Endothelial cell (in vitro differentiated cells): ENCODE measurements at regions not wholly inside any gene's neighbourhood (a gene's known extent, or its start where the extent isn't known, plus 50 kb on each side); places are given as distances from the start of the nearest gene placed in this dataset.

Experiments
- DNase-seq: peaks from one replicate; pipeline ENCODE4 v3.0.0; 2021; ENCODE audit warnings: low spot score
- H3K27ac Mint-ChIP-seq: one replicate; pipeline ENCODE4 v1.8.0; 2021; ENCODE audit warnings: mixed read lengths, inconsistent platforms; ENCODE audit not compliant: unreplicated experiment
- H3K27me3 Mint-ChIP-seq: one replicate; pipeline ENCODE4 v1.8.0; 2021; ENCODE audit warnings: mild to moderate bottlenecking, moderate library complexity, mixed read lengths, inconsistent platforms; ENCODE audit not compliant: unreplicated experiment
- H3K36me3 Mint-ChIP-seq: one replicate; pipeline ENCODE4 v1.8.0; 2021; ENCODE audit warnings: mild to moderate bottlenecking, low read depth, mixed read lengths, inconsistent platforms; ENCODE audit not compliant: unreplicated experiment
- H3K4me1 Mint-ChIP-seq: one replicate; pipeline ENCODE4 v1.8.0; 2021; ENCODE audit warnings: mild to moderate bottlenecking, mixed read lengths, inconsistent platforms; ENCODE audit not compliant: unreplicated experiment
- H3K4me3 Mint-ChIP-seq: one replicate; pipeline ENCODE4 v1.8.0; 2021; ENCODE audit warnings: mild to moderate bottlenecking, mixed read lengths, inconsistent platforms; ENCODE audit not compliant: unreplicated experiment
- H3K9me3 Mint-ChIP-seq: one replicate; pipeline ENCODE4 v1.8.0; 2021; ENCODE audit warnings: mixed read lengths, inconsistent platforms; ENCODE audit not compliant: unreplicated experiment
- TF ChIP-seq, protein P1 (sequence below): fragments of 200-600 bp; sonication (generic); IDR thresholded peaks from one replicate; pipeline ENCODE4 v1.5.0; 2021; ENCODE audit warnings: antibody characterized with exemption; ENCODE audit not compliant: unreplicated experiment

DNA sequence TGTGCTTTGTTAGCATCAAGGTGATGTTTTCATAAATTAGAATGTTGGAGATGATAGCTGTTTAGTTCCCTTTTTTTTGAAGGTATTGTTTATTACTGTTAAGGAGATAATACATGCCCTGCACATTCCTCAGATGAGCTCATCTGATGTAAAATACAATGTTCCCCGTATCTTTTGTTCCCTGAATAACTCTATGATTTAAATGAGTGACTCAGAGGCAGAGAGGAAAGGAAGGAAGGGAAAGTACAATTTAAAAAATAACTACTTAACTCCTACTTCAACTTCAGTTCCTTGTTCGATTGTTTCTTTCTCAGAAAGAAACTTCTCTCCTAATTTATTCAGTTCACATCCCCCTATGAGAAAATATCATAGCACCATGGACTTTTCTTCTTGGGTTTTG lies 208.7 kb downstream of the KCNE4 start:
- no peaks in the 10 kb centered on the region for H3K36me3 Mint-ChIP-seq
- no peak for DNase-seq
- H3K27me3 Mint-ChIP-seq: no peaks in the 10 kb centered on the region
- H3K9me3 Mint-ChIP-seq: no peaks in the 10 kb centered on the region
- H3K27ac Mint-ChIP-seq: no peak overlapping the region
- TF ChIP-seq, protein P1, sequence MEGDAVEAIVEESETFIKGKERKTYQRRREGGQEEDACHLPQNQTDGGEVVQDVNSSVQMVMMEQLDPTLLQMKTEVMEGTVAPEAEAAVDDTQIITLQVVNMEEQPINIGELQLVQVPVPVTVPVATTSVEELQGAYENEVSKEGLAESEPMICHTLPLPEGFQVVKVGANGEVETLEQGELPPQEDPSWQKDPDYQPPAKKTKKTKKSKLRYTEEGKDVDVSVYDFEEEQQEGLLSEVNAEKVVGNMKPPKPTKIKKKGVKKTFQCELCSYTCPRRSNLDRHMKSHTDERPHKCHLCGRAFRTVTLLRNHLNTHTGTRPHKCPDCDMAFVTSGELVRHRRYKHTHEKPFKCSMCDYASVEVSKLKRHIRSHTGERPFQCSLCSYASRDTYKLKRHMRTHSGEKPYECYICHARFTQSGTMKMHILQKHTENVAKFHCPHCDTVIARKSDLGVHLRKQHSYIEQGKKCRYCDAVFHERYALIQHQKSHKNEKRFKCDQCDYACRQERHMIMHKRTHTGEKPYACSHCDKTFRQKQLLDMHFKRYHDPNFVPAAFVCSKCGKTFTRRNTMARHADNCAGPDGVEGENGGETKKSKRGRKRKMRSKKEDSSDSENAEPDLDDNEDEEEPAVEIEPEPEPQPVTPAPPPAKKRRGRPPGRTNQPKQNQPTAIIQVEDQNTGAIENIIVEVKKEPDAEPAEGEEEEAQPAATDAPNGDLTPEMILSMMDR: no peak
- H3K4me1 Mint-ChIP-seq: no peaks in the 10 kb centered on the region
- H3K4me3 Mint-ChIP-seq: no peak overlapping the region

DNA sequence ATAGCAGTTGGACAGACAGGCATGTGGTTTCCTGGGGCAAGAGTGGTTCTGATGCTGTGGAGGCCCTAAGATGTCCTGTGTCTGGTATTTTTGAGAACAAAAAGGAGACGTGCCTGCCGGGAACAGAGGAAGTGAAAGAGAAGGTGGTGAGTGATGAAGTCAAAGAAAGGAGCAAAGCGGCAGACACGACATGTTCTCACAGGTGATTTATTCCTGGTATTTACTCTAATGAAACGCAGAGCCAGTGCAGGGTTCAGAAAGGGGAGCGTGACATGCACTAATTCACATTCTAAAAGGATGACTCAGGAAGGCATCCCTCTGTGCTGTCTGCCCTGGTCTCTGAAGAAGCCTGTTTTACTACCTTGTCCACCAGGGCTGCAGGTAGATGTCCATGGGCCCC lies 211.0 kb downstream of the KCNE4 start:
- Mint-ChIP-seq H3K36me3 (no peaks in the 10 kb centered on the region), H3K9me3 (no peaks in the 10 kb centered on the region), H3K4me1 (no peaks in the 10 kb centered on the region), H3K27me3 (no peaks in the 10 kb centered on the region), H3K4me3 (no peak overlapping the region), H3K27ac (no peak overlapping the region)
- TF ChIP-seq, protein P1: no peak
- no peak for DNase-seq

DNA sequence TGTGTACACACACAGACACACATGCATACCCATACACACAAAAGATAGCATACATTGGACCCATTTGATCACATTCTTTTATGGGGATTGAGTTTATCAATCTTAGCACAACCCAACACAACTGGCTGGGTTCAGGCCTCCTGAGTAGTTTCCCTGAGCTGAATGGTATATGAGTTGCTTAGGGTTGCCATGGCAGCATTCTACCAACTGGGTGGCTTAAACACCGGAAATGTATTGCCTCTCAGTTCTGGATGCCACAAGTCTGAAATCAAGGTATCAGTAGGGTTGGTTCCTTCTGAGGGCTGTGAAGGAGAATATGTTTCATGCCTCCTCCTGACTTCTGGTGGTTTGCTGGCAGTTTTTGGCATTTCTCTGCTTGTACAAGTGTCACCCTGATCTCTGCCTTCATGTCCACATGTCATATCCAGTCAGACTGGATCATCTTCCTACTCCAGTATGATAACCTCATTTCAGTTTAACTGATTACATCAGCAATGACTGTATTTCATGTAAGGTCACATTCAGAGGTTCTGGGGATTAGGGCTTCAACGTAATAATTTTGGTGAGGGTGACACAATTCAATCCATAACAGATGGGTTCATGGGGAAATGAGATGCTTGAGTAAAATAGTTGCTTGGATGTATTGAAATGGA lies 212.7 kb downstream of the KCNE4 start:
- Mint-ChIP-seq H3K9me3 (no peaks in the 10 kb centered on the region), H3K36me3 (no peaks in the 10 kb centered on the region), H3K4me1 (no peaks in the 10 kb centered on the region), H3K4me3 (no peak overlapping the region), H3K27me3 (no peaks in the 10 kb centered on the region), H3K27ac (no peak overlapping the region)
- TF ChIP-seq, protein P1: no peak
- DNase-seq: no peak

DNA sequence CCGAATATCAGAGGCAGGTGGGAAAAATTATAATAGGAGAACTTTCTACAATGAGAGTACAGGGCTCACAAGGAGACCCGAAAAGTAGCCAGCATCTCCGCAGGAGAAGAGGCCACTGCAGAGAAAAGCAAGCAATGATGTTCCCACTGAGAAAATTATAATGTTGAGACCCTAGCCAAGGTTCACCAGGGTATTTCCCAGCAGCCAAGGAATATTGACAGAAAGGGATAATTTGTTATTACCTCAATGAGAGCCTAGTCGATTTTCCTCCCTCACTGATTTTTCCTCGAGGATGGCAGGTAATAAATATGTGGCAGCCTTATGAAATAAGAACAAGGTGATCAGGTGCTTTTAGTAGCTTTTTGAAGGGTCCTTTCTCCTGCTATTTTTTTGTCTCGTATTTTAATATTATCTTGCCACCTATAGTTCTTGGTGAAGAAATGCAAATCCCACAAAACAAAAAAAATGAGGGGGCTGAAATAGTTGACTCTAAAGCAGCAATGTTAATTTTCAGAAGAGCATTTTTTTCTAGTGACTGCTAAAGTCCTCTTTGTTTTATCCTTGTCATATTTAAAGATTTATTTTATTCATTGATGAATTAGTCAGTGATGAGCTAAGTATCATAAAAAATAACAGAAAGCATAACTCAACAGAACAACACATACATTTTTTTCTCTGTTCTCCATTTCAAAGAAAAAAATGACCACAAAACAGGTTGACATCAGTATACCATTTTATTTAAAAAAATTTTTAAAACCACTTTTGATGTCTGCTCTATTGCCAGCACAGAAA lies 215.4 kb downstream of the KCNE4 start:
- no peaks in the 10 kb centered on the region for H3K36me3 Mint-ChIP-seq
- H3K9me3 Mint-ChIP-seq: no peaks in the 10 kb centered on the region
- H3K27ac Mint-ChIP-seq: no peak overlapping the region
- H3K4me3 Mint-ChIP-seq: no peak overlapping the region
- no peak for DNase-seq
- TF ChIP-seq, protein P1: no peak
- H3K4me1 Mint-ChIP-seq: no peaks in the 10 kb centered on the region
- no peaks in the 10 kb centered on the region for H3K27me3 Mint-ChIP-seq

DNA sequence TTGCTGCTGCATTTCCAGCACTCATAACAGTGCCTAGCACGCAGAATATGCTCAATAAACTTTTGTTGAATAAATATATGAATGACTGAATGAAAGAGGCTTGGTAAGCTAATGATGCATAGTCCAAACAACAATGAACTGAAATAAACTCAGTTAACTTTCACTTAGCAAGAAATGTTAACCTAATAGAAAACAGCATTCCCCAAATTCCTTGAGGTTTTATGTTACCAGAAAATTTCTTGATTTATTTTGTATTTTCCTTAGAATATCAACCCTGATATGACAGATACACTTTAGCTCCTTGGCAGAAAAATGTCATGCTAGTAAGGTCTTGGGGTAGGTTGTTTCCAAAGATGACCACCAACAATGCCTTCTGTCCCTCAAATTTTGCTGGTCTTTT lies 217.4 kb downstream of the KCNE4 start:
- no peaks in the 10 kb centered on the region for H3K27me3 Mint-ChIP-seq
- no peaks in the 10 kb centered on the region for H3K9me3 Mint-ChIP-seq
- no peak overlapping the region for H3K4me3 Mint-ChIP-seq
- TF ChIP-seq, protein P1: no peak
- no peaks in the 10 kb centered on the region for H3K4me1 Mint-ChIP-seq
- no peak for DNase-seq
- no peak overlapping the region for H3K27ac Mint-ChIP-seq
- H3K36me3 Mint-ChIP-seq: no peaks in the 10 kb centered on the region
